ENCODE measurements at regions not wholly inside any gene's neighbourhood (a gene's known extent, or its start where the extent isn't known, plus 50 kb on each side); places are given as distances from the start of the nearest gene placed in this dataset.

DNA sequence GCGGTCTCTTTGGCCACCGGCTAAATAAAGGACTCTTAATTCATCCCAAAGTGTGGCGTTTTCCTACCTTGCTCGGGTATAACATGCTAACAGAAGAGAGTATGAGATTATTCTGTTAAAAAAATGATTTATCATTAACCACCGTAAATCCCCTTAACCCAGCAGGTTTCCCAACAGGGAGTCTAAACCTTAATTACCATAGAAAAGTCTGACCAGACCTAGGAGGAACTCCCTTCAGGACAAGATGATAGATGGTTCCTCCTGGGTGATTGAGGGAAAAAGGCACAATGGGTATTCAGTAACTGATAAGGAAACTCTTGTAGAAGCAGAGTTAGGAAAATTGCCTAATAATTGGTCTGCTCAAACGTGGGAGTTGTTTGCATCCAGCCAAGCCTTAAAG lies 193.7 kb downstream of the ZNF737 start:
- TF ChIP-seq, protein P1, sequence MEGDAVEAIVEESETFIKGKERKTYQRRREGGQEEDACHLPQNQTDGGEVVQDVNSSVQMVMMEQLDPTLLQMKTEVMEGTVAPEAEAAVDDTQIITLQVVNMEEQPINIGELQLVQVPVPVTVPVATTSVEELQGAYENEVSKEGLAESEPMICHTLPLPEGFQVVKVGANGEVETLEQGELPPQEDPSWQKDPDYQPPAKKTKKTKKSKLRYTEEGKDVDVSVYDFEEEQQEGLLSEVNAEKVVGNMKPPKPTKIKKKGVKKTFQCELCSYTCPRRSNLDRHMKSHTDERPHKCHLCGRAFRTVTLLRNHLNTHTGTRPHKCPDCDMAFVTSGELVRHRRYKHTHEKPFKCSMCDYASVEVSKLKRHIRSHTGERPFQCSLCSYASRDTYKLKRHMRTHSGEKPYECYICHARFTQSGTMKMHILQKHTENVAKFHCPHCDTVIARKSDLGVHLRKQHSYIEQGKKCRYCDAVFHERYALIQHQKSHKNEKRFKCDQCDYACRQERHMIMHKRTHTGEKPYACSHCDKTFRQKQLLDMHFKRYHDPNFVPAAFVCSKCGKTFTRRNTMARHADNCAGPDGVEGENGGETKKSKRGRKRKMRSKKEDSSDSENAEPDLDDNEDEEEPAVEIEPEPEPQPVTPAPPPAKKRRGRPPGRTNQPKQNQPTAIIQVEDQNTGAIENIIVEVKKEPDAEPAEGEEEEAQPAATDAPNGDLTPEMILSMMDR (IDR thresholded peaks at IDR 0.05; ENCODE audit: borderline replicate concordance, extremely low read depth, low read length, poor library complexity, severe bottlenecking) = no peak
- TF ChIP-seq EZH2 (IDR thresholded peaks at IDR 0.05; ENCODE audit: borderline replicate concordance, low read depth, low read length, severe bottlenecking) = no peak

Data from DND-41 (cell line).